Ovary (tissue), 3 donors: ENCODE measurements at regions not wholly inside any gene's neighbourhood (a gene's known extent, or its start where the extent isn't known, plus 50 kb on each side); places are given as distances from the start of the nearest gene placed in this dataset.

ENCODE experiments used
- EP300 ChIP-seq: sonication (generic); formaldehyde crosslinking; IDR thresholded peaks from one replicate; pipeline ENCODE4 v1.6.1; 2017; ENCODE audit warnings: antibody characterized with exemption
- POLR2A ChIP-seq: fragments of 450-650 bp; IDR thresholded peaks from one replicate; pipeline ENCODE4 v1.6.1; 2017; ENCODE audit warnings: antibody characterized with exemption, mild to moderate bottlenecking, moderate library complexity
- TF ChIP-seq, protein P1 (sequence below), 3 donors: fragments of 450-650 bp in 2 of 3; fragments of 200-600 bp in 1 of 3; IDR thresholded peaks; one replicate each; pipeline versions ENCODE4 v1.5.1 to v1.8.0; 2016 to 2022; ENCODE audit warnings: antibody characterized with exemption in 3 of 3, mild to moderate bottlenecking in 1 of 3
- donor health status: DM: no; HTN: no; CAD: no.

DNA sequence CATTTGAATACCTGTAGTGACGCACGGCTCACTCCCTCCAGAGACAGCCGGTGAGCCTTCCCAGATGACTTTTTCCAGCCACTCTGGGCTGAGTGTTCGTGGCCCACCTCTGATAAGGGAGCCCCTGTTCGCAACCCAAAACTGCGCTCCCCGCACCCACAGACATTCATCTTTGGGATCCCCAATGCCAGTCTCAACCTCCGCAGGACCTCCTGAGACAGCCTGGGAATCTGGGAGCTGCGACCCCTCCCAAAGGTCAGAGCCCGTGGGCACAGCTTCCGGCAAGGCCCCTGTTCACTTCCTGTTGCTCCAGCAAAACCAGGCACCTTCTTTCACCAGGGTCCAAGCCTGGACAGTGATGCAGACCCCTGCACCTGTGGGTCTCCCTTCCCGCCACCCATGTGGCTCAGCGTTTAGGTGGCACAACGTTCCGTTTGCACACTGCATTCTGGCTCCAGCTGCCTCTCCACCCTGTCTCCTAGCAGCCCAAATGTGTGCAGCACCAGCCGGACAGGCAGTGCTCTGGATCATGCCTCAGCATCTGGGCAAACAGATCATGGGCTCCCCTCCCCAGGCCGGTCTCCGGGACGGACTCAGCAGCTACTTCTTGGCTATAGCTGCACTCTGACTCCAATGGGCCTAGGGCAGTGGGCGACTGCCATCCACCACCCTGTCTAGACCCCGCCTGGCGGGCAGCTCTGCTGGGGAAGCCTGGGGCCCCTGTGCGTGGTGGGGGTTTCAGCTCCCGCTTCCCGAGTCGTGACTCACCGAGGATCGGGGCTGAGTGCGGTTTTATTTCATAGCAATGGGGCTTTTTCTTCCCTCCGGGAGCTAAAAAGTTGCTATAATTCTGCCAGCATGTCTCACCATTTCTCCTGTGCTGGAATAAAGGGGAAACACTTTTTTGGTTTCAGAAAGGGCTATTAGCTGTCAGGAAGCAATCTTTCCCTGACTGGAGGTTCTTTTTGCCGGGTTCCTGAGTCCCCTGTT is 156.0 kb downstream of the OLFM1 start:
- TF ChIP-seq, protein P1, sequence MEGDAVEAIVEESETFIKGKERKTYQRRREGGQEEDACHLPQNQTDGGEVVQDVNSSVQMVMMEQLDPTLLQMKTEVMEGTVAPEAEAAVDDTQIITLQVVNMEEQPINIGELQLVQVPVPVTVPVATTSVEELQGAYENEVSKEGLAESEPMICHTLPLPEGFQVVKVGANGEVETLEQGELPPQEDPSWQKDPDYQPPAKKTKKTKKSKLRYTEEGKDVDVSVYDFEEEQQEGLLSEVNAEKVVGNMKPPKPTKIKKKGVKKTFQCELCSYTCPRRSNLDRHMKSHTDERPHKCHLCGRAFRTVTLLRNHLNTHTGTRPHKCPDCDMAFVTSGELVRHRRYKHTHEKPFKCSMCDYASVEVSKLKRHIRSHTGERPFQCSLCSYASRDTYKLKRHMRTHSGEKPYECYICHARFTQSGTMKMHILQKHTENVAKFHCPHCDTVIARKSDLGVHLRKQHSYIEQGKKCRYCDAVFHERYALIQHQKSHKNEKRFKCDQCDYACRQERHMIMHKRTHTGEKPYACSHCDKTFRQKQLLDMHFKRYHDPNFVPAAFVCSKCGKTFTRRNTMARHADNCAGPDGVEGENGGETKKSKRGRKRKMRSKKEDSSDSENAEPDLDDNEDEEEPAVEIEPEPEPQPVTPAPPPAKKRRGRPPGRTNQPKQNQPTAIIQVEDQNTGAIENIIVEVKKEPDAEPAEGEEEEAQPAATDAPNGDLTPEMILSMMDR (IDR thresholded peaks at IDR 0.05) = no peak
- TF ChIP-seq EP300 = no peak
- TF ChIP-seq POLR2A = no peak
